ENCODE measurements at regions not wholly inside any gene's neighbourhood (a gene's known extent, or its start where the extent isn't known, plus 50 kb on each side); places are given as distances from the start of the nearest gene placed in this dataset.

GRCh38 chr9:31389075-31389474 lies 995.4 kb upstream of the ACO1 start:
- H2BK120ac ChIP-seq (ENCODE audit: low read depth, low read length): no peak overlapping the region
- H3K23ac ChIP-seq (ENCODE audit: low read length in 2 of 2): no peak overlapping the region
- no peaks in the 10 kb centered on the region for H3K36me3 ChIP-seq (ENCODE audit: control insufficient read depth in 1 of 2, insufficient read depth in 2 of 2, low read depth in 1 of 2, low read length in 2 of 2)
- H3K27ac ChIP-seq (ENCODE audit: low read length, poor library complexity, severe bottlenecking): no peak overlapping the region
- H4K8ac ChIP-seq (ENCODE audit: low read length): no peak overlapping the region
- no peak overlapping the region for H2BK15ac ChIP-seq (ENCODE audit: low read depth, poor library complexity, severe bottlenecking)
- no peak overlapping the region for H4K91ac ChIP-seq (ENCODE audit: low read length)
- H2AFZ ChIP-seq (ENCODE audit: low read depth, low read length): no peak overlapping the region
- H3K9ac ChIP-seq (ENCODE audit: low read length): no peak overlapping the region
- H3K14ac ChIP-seq (ENCODE audit: low read length in 2 of 2): no peak overlapping the region
- no peak overlapping the region for H2BK12ac ChIP-seq (ENCODE audit: low read length in 2 of 2)
- no peak overlapping the region for H3K4ac ChIP-seq (ENCODE audit: low read depth in 1 of 2, low read length in 2 of 2)
- no peak overlapping the region for H3K4me2 ChIP-seq (ENCODE audit: low read length, poor library complexity, severe bottlenecking)
- DNase-seq: no peak
- no peaks in the 10 kb centered on the region for H3K4me1 ChIP-seq (ENCODE audit: control insufficient read depth, insufficient read depth, low read depth, low read length)
- H3K79me1 ChIP-seq (replicated peaks; ENCODE audit: low read length, poor library complexity, severe bottlenecking): no peaks in the 10 kb centered on the region
- no peak overlapping the region for H2BK5ac ChIP-seq (ENCODE audit: low read depth, low read length, poor library complexity, severe bottlenecking)
- no peak overlapping the region for H3K18ac ChIP-seq (ENCODE audit: low read depth in 1 of 2, low read length in 2 of 2)
- H3K27me3 ChIP-seq (ENCODE audit: control insufficient read depth in 1 of 2, insufficient read depth in 1 of 2, low read length in 2 of 2): no peaks in the 10 kb centered on the region
- H2AK5ac ChIP-seq (ENCODE audit: low read length, severe bottlenecking): no peak overlapping the region
- H3K9me3 ChIP-seq (ENCODE audit: control insufficient read depth, low read length): no peaks in the 10 kb centered on the region
- no peak overlapping the region for H3K4me3 ChIP-seq (ENCODE audit: insufficient read depth in 1 of 2, low read depth in 1 of 2, low read length in 2 of 2)
- 56% methylated on average over 1 of the region's 3 CpGs for WGBS

- Histone ChIP-seq H3K14ac (ENCODE audit: low read length in 2 of 2) (no peak overlapping the region), H3K18ac (ENCODE audit: low read depth in 1 of 2, low read length in 2 of 2) (no peak overlapping the region), H3K9ac (ENCODE audit: low read length) (no peak overlapping the region), H4K91ac (ENCODE audit: low read length) (no peak overlapping the region), H3K79me1 (replicated peaks; ENCODE audit: low read length, poor library complexity, severe bottlenecking) (no peaks in the 10 kb centered on the region), H3K27me3 (ENCODE audit: control insufficient read depth in 1 of 2, insufficient read depth in 1 of 2, low read length in 2 of 2) (no peaks in the 10 kb centered on the region), H2BK15ac (ENCODE audit: low read depth, poor library complexity, severe bottlenecking) (no peak overlapping the region), H3K4me1 (ENCODE audit: control insufficient read depth, insufficient read depth, low read depth, low read length) (no peaks in the 10 kb centered on the region), H2BK5ac (ENCODE audit: low read depth, low read length, poor library complexity, severe bottlenecking) (no peak overlapping the region), H3K36me3 (ENCODE audit: control insufficient read depth in 1 of 2, insufficient read depth in 2 of 2, low read depth in 1 of 2, low read length in 2 of 2) (no peaks in the 10 kb centered on the region), H3K27ac (ENCODE audit: low read length, poor library complexity, severe bottlenecking) (no peak overlapping the region), H3K4me3 (ENCODE audit: insufficient read depth in 1 of 2, low read depth in 1 of 2, low read length in 2 of 2) (no peak overlapping the region), H3K23ac (ENCODE audit: low read length in 2 of 2) (no peak overlapping the region), H4K8ac (ENCODE audit: low read length) (no peak overlapping the region), H3K4me2 (ENCODE audit: low read length, poor library complexity, severe bottlenecking) (no peak overlapping the region), H2AFZ (ENCODE audit: low read depth, low read length) (no peak overlapping the region), H2BK120ac (ENCODE audit: low read depth, low read length) (no peak overlapping the region), H2AK5ac (ENCODE audit: low read length, severe bottlenecking) (no peak overlapping the region), H2BK12ac (ENCODE audit: low read length in 2 of 2) (no peak overlapping the region), H3K9me3 (ENCODE audit: control insufficient read depth, low read length) (no peaks in the 10 kb centered on the region), H3K4ac (ENCODE audit: low read depth in 1 of 2, low read length in 2 of 2) (no peak overlapping the region)
- WGBS: 68% methylated on average over 3 of the region's 5 CpGs
- DNase-seq: no peak
These were observed 993.9 kb upstream of the ACO1 start for GRCh38 chr9:31390403-31391025.

- Histone ChIP-seq H3K14ac (ENCODE audit: low read length in 2 of 2) (no peak overlapping the region), H3K4me2 (ENCODE audit: low read length, poor library complexity, severe bottlenecking) (no peak overlapping the region), H3K36me3 (ENCODE audit: control insufficient read depth in 1 of 2, insufficient read depth in 2 of 2, low read depth in 1 of 2, low read length in 2 of 2) (no peaks in the 10 kb centered on the region), H2BK120ac (ENCODE audit: low read depth, low read length) (no peak overlapping the region), H2AFZ (ENCODE audit: low read depth, low read length) (no peak overlapping the region), H3K27ac (ENCODE audit: low read length, poor library complexity, severe bottlenecking) (no peak overlapping the region), H3K4me3 (ENCODE audit: insufficient read depth in 1 of 2, low read depth in 1 of 2, low read length in 2 of 2) (no peak overlapping the region), H3K9ac (ENCODE audit: low read length) (no peak overlapping the region), H2AK5ac (ENCODE audit: low read length, severe bottlenecking) (no peak overlapping the region), H3K4me1 (ENCODE audit: control insufficient read depth, insufficient read depth, low read depth, low read length) (no peaks in the 10 kb centered on the region), H2BK12ac (ENCODE audit: low read length in 2 of 2) (no peak overlapping the region), H3K23ac (ENCODE audit: low read length in 2 of 2) (no peak overlapping the region), H3K27me3 (ENCODE audit: control insufficient read depth in 1 of 2, insufficient read depth in 1 of 2, low read length in 2 of 2) (no peaks in the 10 kb centered on the region), H4K91ac (ENCODE audit: low read length) (no peak overlapping the region), H3K18ac (ENCODE audit: low read depth in 1 of 2, low read length in 2 of 2) (no peak overlapping the region), H2BK15ac (ENCODE audit: low read depth, poor library complexity, severe bottlenecking) (no peak overlapping the region), H2BK5ac (ENCODE audit: low read depth, low read length, poor library complexity, severe bottlenecking) (no peak overlapping the region), H3K9me3 (ENCODE audit: control insufficient read depth, low read length) (no peaks in the 10 kb centered on the region), H3K4ac (ENCODE audit: low read depth in 1 of 2, low read length in 2 of 2) (no peak overlapping the region), H4K8ac (ENCODE audit: low read length) (no peak overlapping the region), H3K79me1 (replicated peaks; ENCODE audit: low read length, poor library complexity, severe bottlenecking) (no peaks in the 10 kb centered on the region)
- DNase-seq: no peak
These were observed 991.2 kb upstream of the ACO1 start for GRCh38 chr9:31393240-31393639.

GRCh38 chr9:31394015-31394473 lies 990.4 kb upstream of the ACO1 start:
- no peak overlapping the region for H3K18ac ChIP-seq (ENCODE audit: low read depth in 1 of 2, low read length in 2 of 2)
- no peak overlapping the region for H2BK15ac ChIP-seq (ENCODE audit: low read depth, poor library complexity, severe bottlenecking)
- no peaks in the 10 kb centered on the region for H3K79me1 ChIP-seq (replicated peaks; ENCODE audit: low read length, poor library complexity, severe bottlenecking)
- no peaks in the 10 kb centered on the region for H3K9me3 ChIP-seq (ENCODE audit: control insufficient read depth, low read length)
- no peak overlapping the region for H2BK12ac ChIP-seq (ENCODE audit: low read length in 2 of 2)
- no peak overlapping the region for H3K4me2 ChIP-seq (ENCODE audit: low read length, poor library complexity, severe bottlenecking)
- no peak overlapping the region for H2AFZ ChIP-seq (ENCODE audit: low read depth, low read length)
- no peak overlapping the region for H2AK5ac ChIP-seq (ENCODE audit: low read length, severe bottlenecking)
- H4K8ac ChIP-seq (ENCODE audit: low read length): no peak overlapping the region
- WGBS: no CpG with 5 or more reads among the region's 2 CpGs
- H3K23ac ChIP-seq (ENCODE audit: low read length in 2 of 2): no peak overlapping the region
- no peak overlapping the region for H2BK5ac ChIP-seq (ENCODE audit: low read depth, low read length, poor library complexity, severe bottlenecking)
- H3K4me1 ChIP-seq (ENCODE audit: control insufficient read depth, insufficient read depth, low read depth, low read length): no peaks in the 10 kb centered on the region
- H3K14ac ChIP-seq (ENCODE audit: low read length in 2 of 2): no peak overlapping the region
- H3K4ac ChIP-seq (ENCODE audit: low read depth in 1 of 2, low read length in 2 of 2): no peak overlapping the region
- no peaks in the 10 kb centered on the region for H3K27me3 ChIP-seq (ENCODE audit: control insufficient read depth in 1 of 2, insufficient read depth in 1 of 2, low read length in 2 of 2)
- no peaks in the 10 kb centered on the region for H3K36me3 ChIP-seq (ENCODE audit: control insufficient read depth in 1 of 2, insufficient read depth in 2 of 2, low read depth in 1 of 2, low read length in 2 of 2)
- H3K9ac ChIP-seq (ENCODE audit: low read length): no peak overlapping the region
- H3K27ac ChIP-seq (ENCODE audit: low read length, poor library complexity, severe bottlenecking): no peak overlapping the region
- H4K91ac ChIP-seq (ENCODE audit: low read length): no peak overlapping the region
- peak; percentile 50 for DNase-seq
- H3K4me3 ChIP-seq (ENCODE audit: insufficient read depth in 1 of 2, low read depth in 1 of 2, low read length in 2 of 2): no peak overlapping the region
- no peak overlapping the region for H2BK120ac ChIP-seq (ENCODE audit: low read depth, low read length)
